Stomach (tissue), 8 donors: ENCODE measurements at regions not wholly inside any gene's neighbourhood (a gene's known extent, or its start where the extent isn't known, plus 50 kb on each side); places are given as distances from the start of the nearest gene placed in this dataset.

Source experiments
- DNase-seq, 2 donors: peaks; one replicate each; pipeline versions ENCODE4 v3.0.0 to v3.0.0-alpha.2; 2013 to 2019
- H3K27ac ChIP-seq, 5 donors: fragments of 200-600 bp in 4 of 5; sonication (generic) in 4 of 5; one replicate each; pipeline ENCODE4 v1.5.1; 2013 to 2019; ENCODE audit warnings: mild to moderate bottlenecking in 1 of 5, moderate library complexity in 1 of 5
- H3K27me3 ChIP-seq, 3 donors: fragments of 200-600 bp; sonication (generic); one replicate each; pipeline ENCODE4 v1.5.1; 2017 to 2019; ENCODE audit warnings: mixed run types in 1 of 3
- H3K36me3 ChIP-seq, 4 donors: fragments of 200-600 bp; sonication (generic); 1 replicate in 3 of 4; 2 replicates in 1 of 4; pipeline ENCODE4 v1.5.1; 2016 to 2019
- H3K4me1 ChIP-seq, 4 donors: fragments of 200-600 bp; sonication (generic); one replicate each; pipeline ENCODE4 v1.5.1; 2016 to 2019
- H3K4me3 ChIP-seq, 4 donors: fragments of 200-600 bp; sonication (generic) in 3 of 4; one replicate each; pipeline ENCODE4 v1.5.1; 2016 to 2019; ENCODE audit warnings: mild to moderate bottlenecking in 1 of 4
- H3K9me3 ChIP-seq, 4 donors: fragments of 200-600 bp; sonication (generic); one replicate each; pipeline ENCODE4 v1.5.1; 2016 to 2019
- EP300 ChIP-seq: sonication (generic); formaldehyde crosslinking; IDR thresholded peaks from one replicate; pipeline ENCODE4 v1.6.1; 2017; ENCODE audit warnings: antibody characterized with exemption
- POLR2A ChIP-seq, 4 donors: fragments of 450-650 bp; IDR thresholded peaks; one replicate each; pipeline ENCODE4 v1.6.1; 2016; ENCODE audit warnings: antibody characterized with exemption in 4 of 4, control low read depth in 2 of 4, mild to moderate bottlenecking in 1 of 4, moderate library complexity in 1 of 4
- POLR2AphosphoS5 ChIP-seq, 3 donors: sonication (generic); formaldehyde crosslinking; IDR thresholded peaks; one replicate each; pipeline ENCODE4 v1.6.1; 2016; ENCODE audit warnings: antibody characterized with exemption in 3 of 3
- WGBS, 5 donors: extraction: QIAGEN DNeasy Blood & Tissue Kit in 3 of 5; methylation state at CpG; one replicate each; pipeline versions ENCODE4 v1.1.5 to v1.1.7; 2013 to 2018; 5-methylcytosine and 5-hydroxymethylcytosine counted together
- intact Hi-C: fragments of 100-400 bp; cut with DNase I; formaldehyde crosslinking; loops from one replicate; pipeline ENCODE4 v1.15.1; 2023; ENCODE audit warnings: low total_unique reads
- TF ChIP-seq, protein P1 (sequence below), 7 experiments: fragments of 450-650 bp in 4 of 7; fragments of 200-600 bp in 3 of 7; sonication (generic) in 3 of 7; IDR thresholded peaks; one replicate each; pipeline ENCODE4 v1.5.1; 2016 to 2019; ENCODE audit warnings: antibody characterized with exemption in 7 of 7, control low read depth in 2 of 7, mild to moderate bottlenecking in 1 of 7
- donor health status: healthy with polysubstance abuse.
- donor health status: Bipolar disorder and iron deficiency.
- donor health status: healthy.

DNA sequence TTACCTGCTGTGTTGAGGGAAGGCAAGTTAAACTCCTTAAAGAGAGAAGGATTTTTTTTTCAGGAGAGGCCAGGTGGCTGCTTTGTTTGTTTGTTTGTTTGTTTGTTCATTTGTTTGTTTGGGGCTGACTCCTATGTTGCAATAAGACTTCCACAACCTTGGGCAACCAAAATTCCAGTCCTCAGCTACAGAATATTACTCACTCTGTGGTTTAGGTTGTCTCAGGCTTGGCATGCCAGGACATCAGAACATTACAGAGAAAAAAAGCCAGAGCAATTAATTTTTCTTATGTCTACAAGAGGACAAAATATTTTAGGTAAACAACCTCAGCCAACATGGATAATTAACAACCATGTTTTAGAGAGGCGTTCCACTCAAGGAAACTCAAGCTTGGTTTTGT, 156.7 kb upstream of the ATP11B start:
- Histone ChIP-seq H3K4me3 (no peak overlapping the region), H3K36me3 (no peaks in the 10 kb centered on the region), H3K27ac (no peak overlapping the region), H3K27me3 (no peaks in the 10 kb centered on the region), H3K9me3 (no peaks in the 10 kb centered on the region), H3K4me1 (peaks cover 0 to 5% (median 0%) of the 10 kb centered on the region in 4 donors)
- WGBS, 5 donors = 63 to 88% (median 67%) methylated on average over 1 of the region's 1 CpG
- TF ChIP-seq POLR2AphosphoS5 (IDR thresholded peaks at IDR 0.05) = no peak
- no peak for TF ChIP-seq EP300
- TF ChIP-seq, protein P1, sequence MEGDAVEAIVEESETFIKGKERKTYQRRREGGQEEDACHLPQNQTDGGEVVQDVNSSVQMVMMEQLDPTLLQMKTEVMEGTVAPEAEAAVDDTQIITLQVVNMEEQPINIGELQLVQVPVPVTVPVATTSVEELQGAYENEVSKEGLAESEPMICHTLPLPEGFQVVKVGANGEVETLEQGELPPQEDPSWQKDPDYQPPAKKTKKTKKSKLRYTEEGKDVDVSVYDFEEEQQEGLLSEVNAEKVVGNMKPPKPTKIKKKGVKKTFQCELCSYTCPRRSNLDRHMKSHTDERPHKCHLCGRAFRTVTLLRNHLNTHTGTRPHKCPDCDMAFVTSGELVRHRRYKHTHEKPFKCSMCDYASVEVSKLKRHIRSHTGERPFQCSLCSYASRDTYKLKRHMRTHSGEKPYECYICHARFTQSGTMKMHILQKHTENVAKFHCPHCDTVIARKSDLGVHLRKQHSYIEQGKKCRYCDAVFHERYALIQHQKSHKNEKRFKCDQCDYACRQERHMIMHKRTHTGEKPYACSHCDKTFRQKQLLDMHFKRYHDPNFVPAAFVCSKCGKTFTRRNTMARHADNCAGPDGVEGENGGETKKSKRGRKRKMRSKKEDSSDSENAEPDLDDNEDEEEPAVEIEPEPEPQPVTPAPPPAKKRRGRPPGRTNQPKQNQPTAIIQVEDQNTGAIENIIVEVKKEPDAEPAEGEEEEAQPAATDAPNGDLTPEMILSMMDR (IDR thresholded peaks at IDR 0.05) = no peak
- TF ChIP-seq POLR2A (IDR thresholded peaks at IDR 0.05) = no peak
- DNase-seq = no peak
- intact Hi-C loops = no loop called here

DNA sequence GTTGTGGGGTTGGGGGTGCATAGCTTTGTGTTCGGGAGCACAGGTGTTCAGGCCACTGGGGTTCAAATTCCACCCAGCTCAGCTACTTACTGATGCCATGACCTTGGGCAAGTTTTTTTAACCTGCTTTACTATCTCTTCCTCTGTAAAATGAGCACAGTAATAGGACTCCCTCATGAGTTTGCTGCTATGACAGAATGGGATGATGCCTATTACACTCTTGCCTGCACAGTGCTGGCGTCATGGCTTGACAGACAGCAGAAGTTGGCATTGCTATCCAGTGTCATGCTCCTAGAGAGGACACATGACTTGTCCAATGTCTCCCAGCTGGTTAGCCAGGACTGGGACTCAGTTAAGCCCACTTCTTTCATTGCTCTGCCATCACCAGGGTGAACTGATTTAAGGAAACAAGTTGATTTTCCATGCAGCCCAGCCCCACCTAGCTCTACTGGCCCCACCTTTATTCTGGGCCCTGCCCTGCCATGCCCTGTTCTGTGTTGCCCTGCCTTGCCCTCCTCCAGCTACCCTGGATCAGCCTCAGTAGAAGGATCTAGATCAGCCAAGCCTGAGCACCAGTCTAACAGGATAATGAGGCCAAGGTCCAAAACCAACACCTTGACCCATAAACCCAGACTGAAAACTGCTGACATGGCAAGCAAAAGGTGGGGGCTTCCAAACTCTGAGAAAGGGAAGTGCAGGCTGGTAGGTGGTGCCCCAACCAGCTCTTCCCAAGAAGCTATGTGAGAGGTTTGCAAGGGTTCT, 155.8 kb upstream of the ATP11B start:
- DNase-seq = no peak

DNA sequence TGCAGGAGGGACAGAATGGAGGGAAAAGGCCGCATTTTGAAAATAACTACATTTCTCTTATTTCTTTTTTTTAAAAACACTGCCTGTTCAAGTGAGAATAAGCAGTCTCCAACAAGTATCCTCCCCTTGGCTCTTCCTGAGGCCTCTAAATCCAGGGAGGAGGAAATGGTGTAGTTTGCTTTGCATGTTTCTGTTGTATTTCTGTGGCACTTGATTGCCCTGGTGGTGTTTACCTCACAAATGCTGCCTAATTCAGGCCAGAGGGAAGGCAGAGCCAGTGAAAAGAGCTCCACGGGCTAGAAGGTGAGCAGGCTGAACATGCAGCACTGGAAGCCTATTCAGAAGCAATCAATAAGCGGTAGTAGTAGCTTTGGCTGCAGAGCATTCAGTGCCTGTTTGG, 149.3 kb upstream of the ATP11B start:
- Histone ChIP-seq H3K36me3 (no peaks in the 10 kb centered on the region), H3K27ac (no peak overlapping the region), H3K9me3 (no peaks in the 10 kb centered on the region), H3K4me3 (no peak overlapping the region), H3K27me3 (no peaks in the 10 kb centered on the region), H3K4me1 (no peaks in the 10 kb centered on the region)
- 70 to 79% (median 77%) methylated on average over 3 of the region's 3 CpGs for WGBS, 5 donors
- no peak for TF ChIP-seq POLR2AphosphoS5 (IDR thresholded peaks at IDR 0.05)
- TF ChIP-seq, protein P1 (IDR thresholded peaks at IDR 0.05) = no peak
- no peak for TF ChIP-seq EP300
- TF ChIP-seq POLR2A (IDR thresholded peaks at IDR 0.05) = no peak
- intact Hi-C loops = no loop called here
- DNase-seq = no peak

More for the DNA sequence above, 155.8 kb upstream of the ATP11B start:
- no peaks in the 10 kb centered on the region for H3K9me3 ChIP-seq
- TF ChIP-seq POLR2A (IDR thresholded peaks at IDR 0.05) (no peak), POLR2AphosphoS5 (IDR thresholded peaks at IDR 0.05) (no peak), EP300 (no peak)
- TF ChIP-seq, protein P1 (IDR thresholded peaks at IDR 0.05) = no peak
- no peaks in the 10 kb centered on the region for H3K36me3 ChIP-seq
- no peak overlapping the region for H3K4me3 ChIP-seq
- WGBS, 5 donors = 62 to 94% (median 76%) methylated on average over 2 of the region's 2 CpGs
- intact Hi-C loops = no loop called here
- no peak overlapping the region for H3K27ac ChIP-seq
- H3K4me1 ChIP-seq = peaks cover 0 to 5% (median 0%) of the 10 kb centered on the region in 4 donors
- H3K27me3 ChIP-seq = no peaks in the 10 kb centered on the region

DNA sequence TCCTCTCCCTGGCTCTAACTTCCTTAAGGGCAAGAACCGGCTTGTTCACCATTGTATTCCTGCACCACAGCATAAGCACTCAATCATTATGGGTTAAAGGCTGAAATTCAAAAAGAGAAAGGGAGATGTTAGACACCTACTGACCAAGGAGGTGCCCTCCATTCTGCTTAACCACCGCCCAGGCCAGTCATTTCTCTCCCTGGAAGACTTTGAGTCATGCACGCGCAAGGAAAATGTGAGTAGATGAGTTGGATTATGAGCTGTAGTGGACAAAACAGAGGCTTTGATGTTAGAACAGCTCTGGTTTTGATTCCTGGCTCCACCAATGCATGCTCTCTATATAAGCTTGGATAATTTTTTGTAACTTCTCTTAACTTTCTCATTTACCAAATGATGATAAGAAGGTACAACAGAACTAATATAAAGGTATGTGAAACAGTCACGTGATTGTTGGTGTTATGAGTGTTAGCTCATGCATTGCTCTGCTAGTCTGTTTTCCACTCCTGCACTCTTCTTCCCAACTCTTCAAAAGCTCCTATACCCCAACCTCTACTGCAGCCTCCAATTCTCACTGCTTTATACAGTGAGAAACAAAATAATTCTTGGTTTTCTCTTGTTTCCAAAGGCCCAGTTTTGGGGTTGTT, 148.4 kb upstream of the ATP11B start:
- Histone ChIP-seq H3K4me3 (no peak overlapping the region), H3K9me3 (no peaks in the 10 kb centered on the region), H3K27ac (no peak overlapping the region), H3K4me1 (no peaks in the 10 kb centered on the region), H3K36me3 (no peaks in the 10 kb centered on the region), H3K27me3 (no peaks in the 10 kb centered on the region)
- no peak for DNase-seq
- 71 to 84% (median 81%) methylated on average over 5 of the region's 5 CpGs for WGBS, 5 donors
- intact Hi-C loops = no loop called here
- TF ChIP-seq POLR2AphosphoS5 (IDR thresholded peaks at IDR 0.05) (no peak), POLR2A (IDR thresholded peaks at IDR 0.05) (no peak), EP300 (no peak)
- TF ChIP-seq, protein P1 (IDR thresholded peaks at IDR 0.05) = no peak
